Osteocyte (in vitro differentiated cells): ENCODE measurements at regions not wholly inside any gene's neighbourhood (a gene's known extent, or its start where the extent isn't known, plus 50 kb on each side); places are given as distances from the start of the nearest gene placed in this dataset.

Experiments used
- DNase-seq: peaks from one replicate; pipeline ENCODE4 v3.0.0; 2021; ENCODE audit warnings: mixed read lengths; ENCODE audit not compliant: unreplicated experiment; ENCODE audit errors: extremely low spot score
- H3K27ac Mint-ChIP-seq: one replicate; pipeline ENCODE4 v1.8.0; 2021; ENCODE audit warnings: mild to moderate bottlenecking, mixed read lengths; ENCODE audit not compliant: unreplicated experiment
- H3K27me3 Mint-ChIP-seq: one replicate; pipeline ENCODE4 v1.8.0; 2021; ENCODE audit warnings: mixed read lengths; ENCODE audit not compliant: unreplicated experiment
- H3K36me3 Mint-ChIP-seq: one replicate; pipeline ENCODE4 v1.8.0; 2021; ENCODE audit warnings: mixed read lengths; ENCODE audit not compliant: unreplicated experiment
- H3K4me1 Mint-ChIP-seq: one replicate; pipeline ENCODE4 v1.8.0; 2021; ENCODE audit warnings: mixed read lengths; ENCODE audit not compliant: unreplicated experiment
- H3K4me3 Mint-ChIP-seq: one replicate; pipeline ENCODE4 v1.8.0; 2021; ENCODE audit warnings: mild to moderate bottlenecking, moderate library complexity, mixed read lengths; ENCODE audit not compliant: unreplicated experiment
- H3K9me3 Mint-ChIP-seq: one replicate; pipeline ENCODE4 v1.8.0; 2021; ENCODE audit warnings: mixed read lengths; ENCODE audit not compliant: unreplicated experiment
- TF ChIP-seq, protein P1 (sequence below): fragments of 200-600 bp; sonication (generic); IDR thresholded peaks from 2 replicates; pipeline ENCODE4 v1.5.0; 2021; ENCODE audit warnings: antibody characterized with exemption, mild to moderate bottlenecking, moderate library complexity

DNA sequence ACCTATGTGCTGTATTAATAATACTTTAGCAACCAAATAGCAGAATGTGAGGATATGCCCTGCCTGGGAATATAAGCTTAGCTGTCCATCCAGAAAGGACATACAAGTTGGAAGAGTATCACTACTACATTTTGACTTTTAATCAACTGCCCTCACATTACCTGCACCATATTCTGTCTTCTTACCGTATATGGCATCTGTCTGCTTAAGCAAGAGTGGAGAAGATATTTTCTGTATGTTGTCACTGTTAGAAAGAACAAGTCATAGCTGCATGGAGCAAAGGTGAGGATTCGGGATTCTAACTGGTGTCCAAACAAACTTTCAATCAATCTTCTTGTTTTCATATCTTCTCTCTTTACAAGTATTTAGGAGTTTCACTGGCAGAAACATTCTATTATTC, 929.5 kb upstream of the ROBO1 start:
- Mint-ChIP-seq H3K4me3 (no peak overlapping the region), H3K27ac (no peak overlapping the region), H3K9me3 (no peaks in the 10 kb centered on the region), H3K27me3 (peaks cover 18% of the 10 kb centered on the region), H3K4me1 (no peaks in the 10 kb centered on the region), H3K36me3 (no peaks in the 10 kb centered on the region)
- TF ChIP-seq, protein P1, sequence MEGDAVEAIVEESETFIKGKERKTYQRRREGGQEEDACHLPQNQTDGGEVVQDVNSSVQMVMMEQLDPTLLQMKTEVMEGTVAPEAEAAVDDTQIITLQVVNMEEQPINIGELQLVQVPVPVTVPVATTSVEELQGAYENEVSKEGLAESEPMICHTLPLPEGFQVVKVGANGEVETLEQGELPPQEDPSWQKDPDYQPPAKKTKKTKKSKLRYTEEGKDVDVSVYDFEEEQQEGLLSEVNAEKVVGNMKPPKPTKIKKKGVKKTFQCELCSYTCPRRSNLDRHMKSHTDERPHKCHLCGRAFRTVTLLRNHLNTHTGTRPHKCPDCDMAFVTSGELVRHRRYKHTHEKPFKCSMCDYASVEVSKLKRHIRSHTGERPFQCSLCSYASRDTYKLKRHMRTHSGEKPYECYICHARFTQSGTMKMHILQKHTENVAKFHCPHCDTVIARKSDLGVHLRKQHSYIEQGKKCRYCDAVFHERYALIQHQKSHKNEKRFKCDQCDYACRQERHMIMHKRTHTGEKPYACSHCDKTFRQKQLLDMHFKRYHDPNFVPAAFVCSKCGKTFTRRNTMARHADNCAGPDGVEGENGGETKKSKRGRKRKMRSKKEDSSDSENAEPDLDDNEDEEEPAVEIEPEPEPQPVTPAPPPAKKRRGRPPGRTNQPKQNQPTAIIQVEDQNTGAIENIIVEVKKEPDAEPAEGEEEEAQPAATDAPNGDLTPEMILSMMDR, result no peak
- no peak for DNase-seq

DNA sequence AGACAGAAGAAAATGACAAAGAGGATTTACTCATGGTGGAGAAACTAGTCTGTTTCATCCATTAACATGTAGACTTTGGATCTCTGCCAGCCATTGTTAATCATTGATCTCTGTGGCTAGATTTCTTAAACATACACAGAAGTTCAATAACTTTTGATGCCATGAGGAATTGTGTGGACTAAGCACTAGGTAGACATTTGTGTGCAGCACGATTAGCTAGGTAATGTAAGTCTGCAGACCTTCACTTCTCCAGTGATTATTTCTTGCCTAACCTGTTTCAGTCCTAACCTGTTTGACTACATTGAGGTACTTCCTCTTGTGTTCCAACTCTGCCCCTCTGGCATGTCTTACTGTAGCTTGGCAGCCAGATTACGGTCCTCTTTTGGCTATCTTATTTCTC, 928.5 kb upstream of the ROBO1 start:
- H3K27ac Mint-ChIP-seq, result no peak overlapping the region
- H3K36me3 Mint-ChIP-seq, result no peaks in the 10 kb centered on the region
- H3K4me1 Mint-ChIP-seq, result no peaks in the 10 kb centered on the region
- peaks cover 21% of the 10 kb centered on the region for H3K27me3 Mint-ChIP-seq
- no peaks in the 10 kb centered on the region for H3K9me3 Mint-ChIP-seq
- no peak for DNase-seq
- no peak overlapping the region for H3K4me3 Mint-ChIP-seq
- TF ChIP-seq, protein P1, result no peak

DNA sequence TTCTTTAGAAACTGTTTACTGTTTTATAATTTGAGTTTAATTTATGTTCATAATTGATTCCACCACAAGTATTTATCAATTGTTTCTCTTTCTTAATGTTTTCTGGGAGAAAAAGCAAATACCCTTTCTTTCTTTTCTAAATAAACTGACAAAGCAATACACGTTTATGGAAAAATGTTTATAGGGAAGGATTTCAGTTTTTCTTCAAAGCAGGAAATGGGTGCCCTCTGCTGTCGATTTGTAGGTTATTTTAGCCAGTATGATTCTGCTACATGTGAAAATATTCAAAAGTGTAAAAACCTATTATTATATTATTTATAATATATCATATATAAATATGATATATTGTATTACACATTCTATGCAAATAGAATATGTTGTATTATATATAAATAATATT, 921.0 kb upstream of the ROBO1 start:
- no peak for DNase-seq
- H3K4me1 Mint-ChIP-seq, result no peaks in the 10 kb centered on the region
- TF ChIP-seq, protein P1, result peak; percentile 65
- H3K27ac Mint-ChIP-seq, result no peak overlapping the region
- no peaks in the 10 kb centered on the region for H3K9me3 Mint-ChIP-seq
- no peaks in the 10 kb centered on the region for H3K36me3 Mint-ChIP-seq
- no peak overlapping the region for H3K4me3 Mint-ChIP-seq
- peaks cover 19% of the 10 kb centered on the region for H3K27me3 Mint-ChIP-seq

DNA sequence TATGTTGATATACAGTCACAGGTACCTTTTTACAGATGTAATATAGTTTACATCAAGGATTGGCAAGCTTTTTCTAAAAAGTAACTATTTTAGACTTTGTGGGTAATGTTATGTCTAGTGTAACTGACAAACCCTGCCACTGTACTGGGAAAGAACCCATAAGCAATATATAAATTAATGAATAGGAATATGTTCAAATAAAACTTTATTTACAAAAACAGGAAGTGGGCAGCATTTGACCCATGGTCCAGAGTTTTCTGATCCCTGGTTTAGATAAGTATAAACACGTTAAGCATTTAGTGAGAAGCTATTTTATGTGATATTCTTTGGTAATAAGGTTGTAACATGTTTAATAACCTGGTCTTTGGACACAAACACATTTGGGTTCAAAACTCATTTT, 915.2 kb upstream of the ROBO1 start:
- no peaks in the 10 kb centered on the region for H3K36me3 Mint-ChIP-seq
- no peak overlapping the region for H3K27ac Mint-ChIP-seq
- peaks cover 4% of the 10 kb centered on the region for H3K9me3 Mint-ChIP-seq

DNA sequence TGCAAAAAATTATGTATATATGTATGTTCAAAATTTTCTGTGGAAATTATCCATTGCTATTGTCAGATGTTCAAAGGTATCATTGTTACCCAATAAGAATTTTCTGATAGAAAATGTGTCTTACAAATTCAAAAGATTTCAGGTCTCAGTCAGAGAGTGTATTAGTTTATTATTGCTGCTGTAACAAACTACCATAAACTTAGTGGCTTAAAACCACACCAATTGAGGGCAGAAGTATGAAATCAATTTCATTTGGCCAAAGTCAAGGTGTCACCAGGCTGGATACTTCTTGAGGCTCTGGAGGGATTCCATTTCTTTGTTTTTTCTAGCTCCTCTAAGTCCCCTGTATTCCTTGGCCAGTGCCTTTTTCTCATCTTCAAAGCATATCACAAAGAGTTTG, 914.4 kb upstream of the ROBO1 start:
- TF ChIP-seq, protein P1, result no peak
- DNase-seq, result no peak

More for the DNA sequence above, 915.2 kb upstream of the ROBO1 start:
- H3K4me1 Mint-ChIP-seq, result peaks cover 2% of the 10 kb centered on the region
- no peaks in the 10 kb centered on the region for H3K27me3 Mint-ChIP-seq
- TF ChIP-seq, protein P1, result no peak
- H3K4me3 Mint-ChIP-seq, result no peak overlapping the region
- no peak for DNase-seq

More for the DNA sequence above, 914.4 kb upstream of the ROBO1 start:
- Mint-ChIP-seq H3K4me3 (no peak overlapping the region), H3K9me3 (peaks cover 4% of the 10 kb centered on the region), H3K27ac (no peak overlapping the region), H3K27me3 (peaks cover 2% of the 10 kb centered on the region), H3K4me1 (peaks cover 2% of the 10 kb centered on the region), H3K36me3 (no peaks in the 10 kb centered on the region)
